GM18907 (cell line): ENCODE measurements at regions not wholly inside any gene's neighbourhood (a gene's known extent, or its start where the extent isn't known, plus 50 kb on each side); places are given as distances from the start of the nearest gene placed in this dataset.
"Not testable (repeated sequence)": the region's sequence is repeated elsewhere in the genome, so short reads cannot be mapped to it uniquely, and the experiment has no call there.

Experiments used
- ATAC-seq: cut with Tn5 transposase; IDR thresholded peaks from one replicate; pipeline ENCODE4 v1.9.1; 2021; ENCODE audit warnings: mild to moderate bottlenecking, moderate library complexity; ENCODE audit not compliant: unreplicated experiment

- ATAC-seq: no peak
Observed at GRCh38 chr21:22703521-22703920, 1705.3 kb downstream of the NCAM2 start.

- no peak for ATAC-seq
Observed at GRCh38 chr21:22710721-22711120, 1712.5 kb downstream of the NCAM2 start.

GRCh38 chr21:22711636-22712035 is 1713.4 kb downstream of the NCAM2 start:
- no peak for ATAC-seq

GRCh38 chr21:22725436-22725835 is 1727.2 kb downstream of the NCAM2 start:
- ATAC-seq: no peak

GRCh38 chr21:22728091-22728490 is 1729.9 kb downstream of the NCAM2 start:
- no peak for ATAC-seq

- ATAC-seq: no peak
Observed at GRCh38 chr21:22743085-22743484, 1744.9 kb downstream of the NCAM2 start.

GRCh38 chr21:22754746-22755145 is 1756.5 kb downstream of the NCAM2 start:
- ATAC-seq: no peak

- no peak for ATAC-seq
Observed at GRCh38 chr21:22758478-22758877, 1760.3 kb downstream of the NCAM2 start.

GRCh38 chr21:22762463-22762862 is 1764.3 kb downstream of the NCAM2 start:
- no peak for ATAC-seq

GRCh38 chr21:22763442-22763841 is 1765.2 kb downstream of the NCAM2 start:
- ATAC-seq: no peak

- ATAC-seq: no peak
Observed at GRCh38 chr21:22764222-22764621, 1766.0 kb downstream of the NCAM2 start.

GRCh38 chr21:22791376-22791775 is 1793.2 kb downstream of the NCAM2 start:
- ATAC-seq: no peak

GRCh38 chr21:22791986-22792560 is 1793.9 kb downstream of the NCAM2 start:
- no peak for ATAC-seq

GRCh38 chr21:22795091-22795490 is 1796.9 kb downstream of the NCAM2 start:
- ATAC-seq: no peak

- no peak for ATAC-seq
Observed at GRCh38 chr21:22795644-22796043, 1797.4 kb downstream of the NCAM2 start.

GRCh38 chr21:22796147-22796546 is 1797.9 kb downstream of the NCAM2 start:
- ATAC-seq: no peak

- no peak for ATAC-seq
Observed at GRCh38 chr21:22804151-22804550, 1805.9 kb downstream of the NCAM2 start.

- no peak for ATAC-seq
Observed at GRCh38 chr21:22806278-22806677, 1808.1 kb downstream of the NCAM2 start.

GRCh38 chr21:22813201-22813600 is 1815.0 kb downstream of the NCAM2 start:
- no peak for ATAC-seq

- not testable (repeated sequence) for ATAC-seq
Observed at GRCh38 chr21:22818681-22819485, 1820.7 kb downstream of the NCAM2 start.

- ATAC-seq: no peak
Observed at GRCh38 chr21:22827422-22827821, 1829.2 kb downstream of the NCAM2 start.

GRCh38 chr21:22842875-22843274 is 1844.7 kb downstream of the NCAM2 start:
- ATAC-seq: no peak

- no peak for ATAC-seq
Observed at GRCh38 chr21:22855581-22855980, 1857.4 kb downstream of the NCAM2 start.
